Loucy (cell line): ENCODE measurements at regions not wholly inside any gene's neighbourhood (a gene's known extent, or its start where the extent isn't known, plus 50 kb on each side); places are given as distances from the start of the nearest gene placed in this dataset.

Experiments used
- H2AFZ ChIP-seq: fragments of 200-600 bp; sonication (generic); 2 replicates; pipeline ENCODE4 v1.6.0; 2016; ENCODE audit warnings: antibody characterized with exemption, mild to moderate bottlenecking, low read length, moderate library complexity
- H3F3A ChIP-seq: fragments of 200-600 bp; 2 replicates; pipeline ENCODE4 v1.6.0; 2016; ENCODE audit warnings: antibody characterized with exemption, low read depth, mild to moderate bottlenecking
- H3K27me3 ChIP-seq: fragments of 200-600 bp; sonication (generic); 2 replicates; pipeline ENCODE4 v1.6.1; 2014; ENCODE audit warnings: low read length, mild to moderate bottlenecking; ENCODE audit not compliant: insufficient read depth, poor library complexity, severe bottlenecking
- H3K36me3 ChIP-seq: fragments of 200-600 bp; sonication (generic); 2 replicates; pipeline ENCODE4 v1.6.1; 2016; ENCODE audit warnings: low read length; ENCODE audit not compliant: insufficient read depth
- H3K4me1 ChIP-seq: fragments of 200-600 bp; sonication (generic); 2 replicates; pipeline ENCODE4 v1.5.1; 2014; ENCODE audit warnings: low read length, mild to moderate bottlenecking; ENCODE audit not compliant: insufficient read depth, poor library complexity, severe bottlenecking
- H3K4me2 ChIP-seq: fragments of 200-600 bp; sonication (generic); 2 replicates; pipeline ENCODE4 v1.6.0; 2014; ENCODE audit warnings: antibody characterized with exemption, low read length, low read depth, mild to moderate bottlenecking; ENCODE audit not compliant: poor library complexity, severe bottlenecking
- H3K4me3 ChIP-seq: fragments of 200-600 bp; sonication (generic); 2 replicates; pipeline ENCODE4 v1.5.1; 2014; ENCODE audit warnings: low read length, mild to moderate bottlenecking, mixed read lengths; ENCODE audit not compliant: poor library complexity, severe bottlenecking
- H3K79me2 ChIP-seq: fragments of 200-600 bp; sonication (generic); 2 replicates; pipeline ENCODE4 v1.6.1; 2014; ENCODE audit warnings: low read length; ENCODE audit not compliant: insufficient read depth
- H3K9ac ChIP-seq: fragments of 200-600 bp; sonication (generic); 2 replicates; pipeline ENCODE4 v1.6.0; 2014; ENCODE audit warnings: mild to moderate bottlenecking, low read depth, low read length, moderate library complexity; ENCODE audit not compliant: poor library complexity, severe bottlenecking
- H3K9me2 ChIP-seq: fragments of 200-600 bp; sonication (generic); replicated peaks from 2 replicates; pipeline ENCODE4 v1.6.1; 2016; ENCODE audit warnings: low read depth, low read length, mixed read lengths
- H3K9me3 ChIP-seq: fragments of 200-600 bp; sonication (generic); 2 replicates; pipeline ENCODE4 v1.6.1; 2014; ENCODE audit warnings: mild to moderate bottlenecking, antibody characterized with exemption, low read length, low read depth; ENCODE audit not compliant: insufficient read depth
- H4K20me1 ChIP-seq: fragments of 200-600 bp; sonication (generic); 2 replicates; pipeline ENCODE4 v1.6.0; 2014; ENCODE audit warnings: antibody characterized with exemption, low read length, mild to moderate bottlenecking; ENCODE audit not compliant: insufficient read depth, poor library complexity, severe bottlenecking
- CTCF ChIP-seq: fragments of 200-600 bp; sonication (generic); conservative IDR thresholded peaks from 2 replicates; pipeline ENCODE4 v1.5.1; 2014; ENCODE audit warnings: mild to moderate bottlenecking, antibody characterized with exemption, low read length
- EZH2phosphoT487 ChIP-seq: fragments of 200-600 bp; IDR thresholded peaks from 2 replicates; pipeline ENCODE4 v1.6.1; 2018; ENCODE audit warnings: antibody characterized with exemption, mild to moderate bottlenecking, moderate library complexity, borderline replicate concordance

- Histone ChIP-seq H3K9ac (no peak overlapping the region), H3K4me2 (no peak overlapping the region), H3K79me2 (no peaks in the 10 kb centered on the region), H3K36me3 (no peaks in the 10 kb centered on the region), H3K9me2 (no peaks in the 10 kb centered on the region), H3K9me3 (no peaks in the 10 kb centered on the region), H4K20me1 (no peaks in the 10 kb centered on the region), H3K4me1 (no peaks in the 10 kb centered on the region), H3F3A (no peaks in the 10 kb centered on the region), H2AFZ (no peak overlapping the region), H3K4me3 (no peak overlapping the region), H3K27me3 (no peaks in the 10 kb centered on the region)
- TF ChIP-seq EZH2phosphoT487 (no peak), CTCF (no peak)
Measured at GRCh38 chr9:22625540-22625939, 178.9 kb downstream of the DMRTA1 start.

- no peak overlapping the region for H3K4me2 ChIP-seq
- no peaks in the 10 kb centered on the region for H3K79me2 ChIP-seq
- no peaks in the 10 kb centered on the region for H3F3A ChIP-seq
- H3K9ac ChIP-seq, result no peak overlapping the region
- no peaks in the 10 kb centered on the region for H3K9me3 ChIP-seq
- TF ChIP-seq CTCF, result no peak
- no peak for TF ChIP-seq EZH2phosphoT487
- no peaks in the 10 kb centered on the region for H3K4me1 ChIP-seq
- H3K36me3 ChIP-seq, result no peaks in the 10 kb centered on the region
- H3K4me3 ChIP-seq, result no peak overlapping the region
- no peaks in the 10 kb centered on the region for H3K27me3 ChIP-seq
- H3K9me2 ChIP-seq, result no peaks in the 10 kb centered on the region
- H2AFZ ChIP-seq, result no peak overlapping the region
- H4K20me1 ChIP-seq, result no peaks in the 10 kb centered on the region
Measured at GRCh38 chr9:22643541-22643940, 196.9 kb downstream of the DMRTA1 start.

GRCh38 chr9:22645893-22646292 lies 199.3 kb downstream of the DMRTA1 start:
- H3K27me3 ChIP-seq, result no peaks in the 10 kb centered on the region
- TF ChIP-seq EZH2phosphoT487 (no peak), CTCF (no peak)
- H3K4me1 ChIP-seq, result no peaks in the 10 kb centered on the region
- no peak overlapping the region for H2AFZ ChIP-seq
- H3K79me2 ChIP-seq, result no peaks in the 10 kb centered on the region
- no peaks in the 10 kb centered on the region for H3K9me2 ChIP-seq
- no peaks in the 10 kb centered on the region for H3K36me3 ChIP-seq
- no peaks in the 10 kb centered on the region for H3F3A ChIP-seq
- H4K20me1 ChIP-seq, result no peaks in the 10 kb centered on the region
- no peak overlapping the region for H3K4me3 ChIP-seq
- no peaks in the 10 kb centered on the region for H3K9me3 ChIP-seq
- no peak overlapping the region for H3K4me2 ChIP-seq
- no peak overlapping the region for H3K9ac ChIP-seq
